Mesodermal cell (in vitro differentiated cells): ENCODE measurements at regions not wholly inside any gene's neighbourhood (a gene's known extent, or its start where the extent isn't known, plus 50 kb on each side); places are given as distances from the start of the nearest gene placed in this dataset.
A peak's percentile ranks its signal among the peaks of the same experiment; 100 is the strongest.

Experiments
- H3K27ac ChIP-seq: 2 replicates; pipeline ENCODE4 v1.7.0; 2013; ENCODE audit warnings: mild to moderate bottlenecking, low read depth, low read length, moderate library complexity; ENCODE audit not compliant: severe bottlenecking
- H3K36me3 ChIP-seq: 2 replicates; pipeline ENCODE4 v1.7.1; 2013; ENCODE audit warnings: mild to moderate bottlenecking, low read length, moderate library complexity; ENCODE audit not compliant: control insufficient read depth, insufficient read depth
- H3K4me1 ChIP-seq: one replicate; pipeline ENCODE4 v1.7.1; 2013; ENCODE audit warnings: mild to moderate bottlenecking, low read length; ENCODE audit not compliant: insufficient read depth, control insufficient read depth, poor library complexity, severe bottlenecking
- H3K4me3 ChIP-seq: 2 replicates; pipeline ENCODE4 v1.7.0; 2013; ENCODE audit warnings: low read length, control low read depth, mild to moderate bottlenecking; ENCODE audit not compliant: insufficient read depth, poor library complexity, severe bottlenecking; ENCODE audit errors: extremely low read depth
- H3K9me3 ChIP-seq: 2 replicates; pipeline ENCODE4 v1.7.1; 2013; ENCODE audit warnings: mild to moderate bottlenecking, low read length, moderate library complexity; ENCODE audit not compliant: control insufficient read depth
- WGBS, 2 experiments: methylation state at CpG; one replicate each; pipeline ENCODE4 v1.1.5; 2013; ENCODE audit warnings: missing lambda C conversion rate in 2 of 2; ENCODE audit not compliant: insufficient coverage in 2 of 2; 5-methylcytosine and 5-hydroxymethylcytosine counted together

DNA sequence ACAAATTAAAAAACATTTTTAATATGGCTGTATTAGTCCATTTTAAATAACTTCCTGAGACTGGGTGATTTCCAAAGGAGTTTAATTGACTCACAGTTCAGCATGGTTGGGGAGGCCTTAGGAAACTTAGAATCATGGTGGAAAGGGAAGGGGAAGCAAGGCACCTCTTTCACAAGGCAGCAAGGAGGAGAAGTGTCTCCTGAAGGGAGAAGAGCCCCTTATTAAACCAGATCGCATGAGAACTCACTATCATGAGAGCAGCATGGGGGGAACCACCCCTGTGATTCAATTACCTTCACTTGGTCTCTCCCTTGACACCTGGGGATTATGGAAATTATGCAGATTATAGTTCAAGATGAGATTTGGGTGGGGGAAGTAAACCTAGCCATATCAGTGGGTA is 488.6 kb downstream of the ETS1 start:
- Histone ChIP-seq H3K4me1 (no peaks in the 10 kb centered on the region), H3K36me3 (no peaks in the 10 kb centered on the region), H3K9me3 (no peaks in the 10 kb centered on the region), H3K27ac (no peak overlapping the region), H3K4me3 (no peak overlapping the region)
- no CpG with 5 or more reads among the region's 1 CpG for WGBS, 2 experiments

DNA sequence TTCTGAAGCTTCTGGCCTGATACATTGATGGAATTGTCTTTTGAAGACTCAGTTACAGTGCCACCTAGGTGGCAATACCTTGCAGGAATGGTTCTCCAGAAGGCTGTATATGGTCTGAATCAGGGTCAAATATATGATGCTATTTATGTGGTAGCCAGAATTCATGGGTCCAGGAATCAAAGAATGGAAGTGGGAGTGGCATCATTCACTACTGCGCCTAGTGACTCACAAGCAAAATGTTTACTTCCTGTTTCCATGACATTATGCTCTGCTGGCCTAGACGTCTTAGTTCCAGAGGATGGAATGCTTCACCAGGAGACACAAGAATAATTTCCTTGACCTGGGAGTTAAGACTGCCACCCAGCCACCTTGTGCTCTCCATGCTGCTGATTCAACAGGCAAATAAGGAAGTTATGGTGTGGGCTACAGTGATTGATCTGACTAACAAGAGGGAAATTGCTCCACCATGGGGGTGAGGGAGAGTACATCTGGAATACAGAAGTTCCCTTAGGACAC is 491.8 kb downstream of the ETS1 start:
- peak overlapping the region; percentile 71 for H3K27ac ChIP-seq
- H3K9me3 ChIP-seq: no peaks in the 10 kb centered on the region
- WGBS, 2 experiments: 78 to 85% methylated on average over 2 of the region's 2 CpGs

DNA sequence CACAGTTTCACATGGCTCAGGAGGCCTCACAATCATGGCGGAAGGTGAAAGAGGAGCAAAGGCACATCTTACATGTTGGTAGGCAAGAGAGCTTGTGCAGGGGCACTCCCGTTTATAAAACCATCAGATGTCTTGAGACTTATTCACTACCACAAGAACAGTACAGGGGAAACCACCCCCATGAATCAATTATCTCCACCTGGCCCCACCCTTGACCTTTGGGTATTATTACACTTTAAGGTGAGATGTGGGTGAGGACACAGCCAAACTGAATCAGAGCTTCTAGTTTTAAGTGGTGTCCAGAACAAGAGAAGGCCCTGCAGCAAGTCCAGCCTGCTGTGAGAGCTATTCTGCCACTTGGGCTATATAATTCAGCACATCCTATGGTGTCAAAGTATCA is 493.7 kb downstream of the ETS1 start:
- H3K4me1 ChIP-seq: no peaks in the 10 kb centered on the region
- no peak overlapping the region for H3K4me3 ChIP-seq
- H3K9me3 ChIP-seq: peaks cover 7% of the 10 kb centered on the region
- WGBS, 2 experiments: 90% methylated on average over 2 of the region's 2 CpGs; no CpG with 5 or more reads in 1 of the 2 experiments
- H3K27ac ChIP-seq: no peak overlapping the region
- no peaks in the 10 kb centered on the region for H3K36me3 ChIP-seq

More for the DNA sequence above, 491.8 kb downstream of the ETS1 start:
- H3K4me1 ChIP-seq: no peaks in the 10 kb centered on the region
- H3K4me3 ChIP-seq: no peak overlapping the region
- no peaks in the 10 kb centered on the region for H3K36me3 ChIP-seq

DNA sequence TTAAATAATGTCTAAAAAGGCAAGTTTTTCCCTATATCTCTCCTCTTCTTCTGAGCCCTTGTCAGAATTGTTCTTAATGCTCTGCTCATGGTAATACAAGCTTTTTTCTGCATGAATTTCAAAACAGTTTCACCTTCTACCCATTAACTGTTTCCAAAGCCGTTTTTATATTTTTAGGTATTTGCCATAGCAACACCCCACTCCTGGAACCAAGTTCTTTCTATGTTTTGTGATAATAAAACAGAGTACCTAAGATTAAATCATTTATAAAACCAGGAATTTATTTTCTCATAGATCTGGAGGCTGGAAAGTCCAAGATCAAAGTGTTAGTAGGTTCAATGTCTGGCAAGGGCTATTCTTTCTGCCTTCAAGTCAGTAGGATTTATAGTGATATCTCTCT is 497.4 kb downstream of the ETS1 start:
- Histone ChIP-seq H3K36me3 (no peaks in the 10 kb centered on the region), H3K27ac (no peak overlapping the region), H3K4me1 (no peaks in the 10 kb centered on the region), H3K4me3 (no peak overlapping the region), H3K9me3 (peaks cover 7% of the 10 kb centered on the region)
- no CpG with 5 or more reads among the region's 1 CpG for WGBS, 2 experiments

DNA sequence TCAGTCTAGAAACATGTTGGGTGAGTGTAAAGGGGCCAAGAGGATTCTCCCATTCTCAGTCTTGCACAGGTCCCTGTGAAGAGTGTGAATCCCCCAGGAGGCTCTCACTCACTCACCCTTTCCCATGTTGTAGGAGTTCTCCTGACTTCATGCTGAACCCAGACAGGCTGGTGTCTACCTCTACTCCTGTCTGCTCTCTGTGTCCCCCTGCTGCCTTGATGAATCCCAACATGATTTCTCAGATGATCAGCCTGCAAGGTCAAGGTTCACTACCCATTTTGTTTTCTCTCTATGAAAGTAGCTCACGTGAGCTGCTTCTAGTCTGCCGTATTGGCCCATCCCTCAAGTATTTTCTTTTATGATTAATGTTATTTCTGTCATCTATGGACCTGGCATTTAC is 500.6 kb downstream of the ETS1 start:
- no CpG with 5 or more reads among the region's 2 CpGs for WGBS, 2 experiments
- Histone ChIP-seq H3K36me3 (no peaks in the 10 kb centered on the region), H3K27ac (no peak overlapping the region), H3K4me3 (no peak overlapping the region), H3K4me1 (no peaks in the 10 kb centered on the region), H3K9me3 (peaks cover 7% of the 10 kb centered on the region)

DNA sequence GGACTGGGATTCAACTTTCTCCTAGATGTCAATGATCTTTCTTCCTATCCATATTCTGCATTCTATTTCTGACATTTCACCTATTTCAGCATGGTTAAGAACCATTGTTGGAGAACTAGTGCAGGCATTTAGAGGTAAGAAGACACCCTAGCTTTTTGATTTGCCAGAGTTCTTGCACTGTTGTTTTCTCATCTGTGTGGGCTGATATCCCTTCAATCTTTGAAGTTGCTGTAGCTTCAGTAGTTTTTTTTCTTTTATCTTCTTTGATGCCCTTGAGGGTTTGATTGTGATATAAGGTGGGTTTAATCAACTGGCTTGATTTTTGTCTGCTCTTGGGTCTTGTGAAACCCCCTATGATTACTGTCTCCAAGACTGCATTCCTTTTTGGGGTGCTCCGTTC is 502.1 kb downstream of the ETS1 start:
- Histone ChIP-seq H3K36me3 (no peaks in the 10 kb centered on the region), H3K4me3 (no peak overlapping the region), H3K9me3 (peaks cover 7% of the 10 kb centered on the region), H3K4me1 (no peaks in the 10 kb centered on the region), H3K27ac (no peak overlapping the region)
- WGBS, 2 experiments: 40 to 60% methylated on average over 1 of the region's 1 CpG

DNA sequence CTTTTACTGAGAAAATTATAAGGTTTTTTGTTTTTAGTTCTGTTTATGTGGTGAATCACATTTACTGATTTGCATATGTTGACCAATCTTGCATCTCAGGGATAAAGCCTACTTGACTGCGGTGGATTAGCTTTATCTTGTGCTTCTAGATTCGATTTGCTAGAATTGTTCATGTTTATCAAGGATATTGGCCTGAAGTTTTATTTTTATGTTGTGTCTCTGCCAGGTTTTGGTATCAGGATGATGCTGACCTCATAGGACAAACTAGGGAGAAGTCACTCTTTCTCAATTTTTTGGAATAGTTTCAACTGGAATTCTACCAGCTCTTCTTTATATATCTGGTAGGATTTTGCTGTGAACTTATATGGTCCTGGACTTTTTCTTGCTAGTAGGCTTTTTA is 504.8 kb downstream of the ETS1 start:
- H3K9me3 ChIP-seq: no peaks in the 10 kb centered on the region
- no peak overlapping the region for H3K27ac ChIP-seq
- WGBS, 2 experiments: 81 to 100% methylated on average over 1 to 2 of the region's 2 CpGs
- H3K4me3 ChIP-seq: no peak overlapping the region
- no peaks in the 10 kb centered on the region for H3K4me1 ChIP-seq
- no peaks in the 10 kb centered on the region for H3K36me3 ChIP-seq

DNA sequence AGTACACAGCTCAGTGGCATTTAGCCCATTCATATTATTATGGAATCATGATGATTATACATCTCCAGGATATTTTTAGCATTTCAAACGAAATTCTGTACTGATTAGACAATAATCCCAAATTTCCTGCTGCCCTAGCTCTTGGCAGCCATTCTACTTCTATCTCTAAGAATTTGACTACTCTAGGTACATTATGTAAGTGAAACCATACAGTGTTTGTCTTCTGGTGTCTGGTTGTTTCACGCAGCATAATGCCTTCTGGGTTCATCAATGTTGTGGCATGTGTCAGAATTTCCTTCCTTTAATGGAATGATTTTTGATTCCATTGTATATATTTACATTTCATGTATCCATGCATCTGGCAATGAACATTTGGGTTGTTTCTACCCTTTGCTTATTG is 517.7 kb downstream of the ETS1 start:
- H3K27ac ChIP-seq: no peak overlapping the region
- no peaks in the 10 kb centered on the region for H3K36me3 ChIP-seq
- no peaks in the 10 kb centered on the region for H3K9me3 ChIP-seq
- H3K4me1 ChIP-seq: no peaks in the 10 kb centered on the region
- whole genome bisulfite sequencing, 2 experiments: no CpG with 5 or more reads among the region's 2 CpGs
- H3K4me3 ChIP-seq: no peak overlapping the region

DNA sequence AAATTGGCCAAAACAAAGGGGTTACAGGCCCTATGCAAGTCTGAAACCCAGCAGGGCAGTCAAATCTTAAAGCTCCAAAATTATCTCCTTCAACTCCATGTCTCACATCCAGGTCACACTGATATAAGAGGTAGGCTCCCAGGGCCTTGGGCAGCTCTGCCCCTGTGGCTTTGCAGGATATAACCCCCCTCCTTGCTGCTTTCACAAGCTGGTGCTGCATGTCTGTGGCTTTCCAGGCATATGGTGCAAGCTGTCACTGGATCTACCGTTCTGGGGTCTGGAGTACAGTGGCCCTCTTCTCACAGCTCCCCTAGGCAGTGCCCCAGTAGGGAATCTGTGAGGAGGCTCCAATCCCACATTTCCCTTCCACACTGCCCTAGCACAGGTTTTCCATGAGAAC is 519.6 kb downstream of the ETS1 start:
- H3K4me1 ChIP-seq: no peaks in the 10 kb centered on the region
- no peak overlapping the region for H3K4me3 ChIP-seq
- no peaks in the 10 kb centered on the region for H3K36me3 ChIP-seq
- 60 to 100% methylated on average over 1 of the region's 1 CpG for WGBS, 2 experiments
- no peak overlapping the region for H3K27ac ChIP-seq
- H3K9me3 ChIP-seq: no peaks in the 10 kb centered on the region

DNA sequence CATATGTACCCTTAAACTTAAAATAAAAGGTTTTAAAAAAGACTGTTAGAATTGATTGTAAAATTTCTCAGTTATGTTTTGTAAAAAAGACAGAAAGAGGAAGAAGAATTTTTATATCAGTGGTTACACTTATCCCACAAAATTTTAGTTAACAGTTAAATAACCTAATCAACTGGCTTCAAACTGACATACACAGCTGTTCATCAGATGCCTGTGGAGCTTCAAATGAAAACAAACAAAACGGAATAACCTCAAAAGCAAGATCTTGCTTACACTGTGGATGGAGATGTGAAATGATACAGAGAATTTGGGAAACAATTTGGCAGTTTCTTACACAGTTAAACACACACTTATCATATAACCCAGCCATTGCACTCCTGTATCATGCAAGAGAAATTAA is 521.0 kb downstream of the ETS1 start:
- no peak overlapping the region for H3K4me3 ChIP-seq
- no peaks in the 10 kb centered on the region for H3K9me3 ChIP-seq
- no CpG with 5 or more reads among the region's 1 CpG for WGBS, 2 experiments
- no peaks in the 10 kb centered on the region for H3K4me1 ChIP-seq
- no peaks in the 10 kb centered on the region for H3K36me3 ChIP-seq
- no peak overlapping the region for H3K27ac ChIP-seq

DNA sequence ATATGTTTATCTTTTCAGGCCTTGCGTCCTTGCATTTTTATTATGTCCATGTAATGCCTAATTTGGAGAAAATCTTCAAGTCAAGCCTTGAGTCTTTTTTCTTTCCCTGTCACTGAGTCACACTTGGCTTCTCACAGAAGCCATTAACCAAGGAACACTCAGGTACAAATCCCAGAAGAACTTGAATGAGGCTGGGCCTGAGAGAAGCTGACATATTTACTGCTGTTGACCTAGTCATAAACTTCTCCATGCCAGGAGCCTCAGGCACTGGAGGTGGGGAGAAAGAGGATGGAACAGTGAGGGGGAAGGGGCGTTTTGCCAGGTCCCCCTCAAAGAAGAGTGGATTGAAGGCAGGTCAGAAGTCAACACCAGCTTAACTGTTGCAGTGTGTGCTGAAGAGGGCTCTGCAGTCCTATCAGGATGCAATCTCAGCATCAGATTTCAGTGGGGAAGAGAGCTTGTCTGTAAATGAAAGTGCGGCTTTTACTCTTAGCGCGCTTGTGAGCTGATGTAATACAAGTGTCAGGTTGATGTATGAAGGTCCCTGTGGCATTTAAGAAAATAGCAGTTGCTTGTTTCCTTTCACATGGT is 526.0 kb downstream of the ETS1 start:
- no peaks in the 10 kb centered on the region for H3K9me3 ChIP-seq
- 75 to 81% methylated on average over 3 to 5 of the region's 5 CpGs for WGBS, 2 experiments

More for the DNA sequence above, 526.0 kb downstream of the ETS1 start:
- Histone ChIP-seq H3K27ac (peak overlapping the region; percentile 57), H3K4me3 (no peak overlapping the region), H3K36me3 (no peaks in the 10 kb centered on the region), H3K4me1 (no peaks in the 10 kb centered on the region)
